Loucy (cell line): ENCODE measurements at regions not wholly inside any gene's neighbourhood (a gene's known extent, or its start where the extent isn't known, plus 50 kb on each side); places are given as distances from the start of the nearest gene placed in this dataset.

Source experiments
- H2AFZ ChIP-seq: fragments of 200-600 bp; sonication (generic); 2 replicates; pipeline ENCODE4 v1.6.0; 2016; ENCODE audit warnings: antibody characterized with exemption, mild to moderate bottlenecking, low read length, moderate library complexity
- H3F3A ChIP-seq: fragments of 200-600 bp; 2 replicates; pipeline ENCODE4 v1.6.0; 2016; ENCODE audit warnings: antibody characterized with exemption, low read depth, mild to moderate bottlenecking
- H3K27me3 ChIP-seq: fragments of 200-600 bp; sonication (generic); 2 replicates; pipeline ENCODE4 v1.6.1; 2014; ENCODE audit warnings: low read length, mild to moderate bottlenecking; ENCODE audit not compliant: insufficient read depth, poor library complexity, severe bottlenecking
- H3K36me3 ChIP-seq: fragments of 200-600 bp; sonication (generic); 2 replicates; pipeline ENCODE4 v1.6.1; 2016; ENCODE audit warnings: low read length; ENCODE audit not compliant: insufficient read depth
- H3K4me1 ChIP-seq: fragments of 200-600 bp; sonication (generic); 2 replicates; pipeline ENCODE4 v1.5.1; 2014; ENCODE audit warnings: low read length, mild to moderate bottlenecking; ENCODE audit not compliant: insufficient read depth, poor library complexity, severe bottlenecking
- H3K4me2 ChIP-seq: fragments of 200-600 bp; sonication (generic); 2 replicates; pipeline ENCODE4 v1.6.0; 2014; ENCODE audit warnings: antibody characterized with exemption, low read length, low read depth, mild to moderate bottlenecking; ENCODE audit not compliant: poor library complexity, severe bottlenecking
- H3K4me3 ChIP-seq: fragments of 200-600 bp; sonication (generic); 2 replicates; pipeline ENCODE4 v1.5.1; 2014; ENCODE audit warnings: low read length, mild to moderate bottlenecking, mixed read lengths; ENCODE audit not compliant: poor library complexity, severe bottlenecking
- H3K79me2 ChIP-seq: fragments of 200-600 bp; sonication (generic); 2 replicates; pipeline ENCODE4 v1.6.1; 2014; ENCODE audit warnings: low read length; ENCODE audit not compliant: insufficient read depth
- H3K9ac ChIP-seq: fragments of 200-600 bp; sonication (generic); 2 replicates; pipeline ENCODE4 v1.6.0; 2014; ENCODE audit warnings: mild to moderate bottlenecking, low read depth, low read length, moderate library complexity; ENCODE audit not compliant: poor library complexity, severe bottlenecking
- H3K9me2 ChIP-seq: fragments of 200-600 bp; sonication (generic); replicated peaks from 2 replicates; pipeline ENCODE4 v1.6.1; 2016; ENCODE audit warnings: low read depth, low read length, mixed read lengths
- H3K9me3 ChIP-seq: fragments of 200-600 bp; sonication (generic); 2 replicates; pipeline ENCODE4 v1.6.1; 2014; ENCODE audit warnings: mild to moderate bottlenecking, antibody characterized with exemption, low read length, low read depth; ENCODE audit not compliant: insufficient read depth
- H4K20me1 ChIP-seq: fragments of 200-600 bp; sonication (generic); 2 replicates; pipeline ENCODE4 v1.6.0; 2014; ENCODE audit warnings: antibody characterized with exemption, low read length, mild to moderate bottlenecking; ENCODE audit not compliant: insufficient read depth, poor library complexity, severe bottlenecking
- CTCF ChIP-seq: fragments of 200-600 bp; sonication (generic); conservative IDR thresholded peaks from 2 replicates; pipeline ENCODE4 v1.5.1; 2014; ENCODE audit warnings: mild to moderate bottlenecking, antibody characterized with exemption, low read length
- EZH2phosphoT487 ChIP-seq: fragments of 200-600 bp; IDR thresholded peaks from 2 replicates; pipeline ENCODE4 v1.6.1; 2018; ENCODE audit warnings: antibody characterized with exemption, mild to moderate bottlenecking, moderate library complexity, borderline replicate concordance

GRCh38 chr1:229846351-229846750, 220.3 kb downstream of the URB2 start:
- H3K4me2 ChIP-seq, result no peak overlapping the region
- no peaks in the 10 kb centered on the region for H3K9me3 ChIP-seq
- H3K27me3 ChIP-seq, result no peaks in the 10 kb centered on the region
- no peaks in the 10 kb centered on the region for H3F3A ChIP-seq
- no peaks in the 10 kb centered on the region for H3K36me3 ChIP-seq
- TF ChIP-seq EZH2phosphoT487 (no peak), CTCF (no peak)
- no peaks in the 10 kb centered on the region for H3K4me1 ChIP-seq
- no peak overlapping the region for H2AFZ ChIP-seq
- H3K9ac ChIP-seq, result no peak overlapping the region
- no peak overlapping the region for H3K4me3 ChIP-seq
- no peaks in the 10 kb centered on the region for H3K79me2 ChIP-seq
- no peaks in the 10 kb centered on the region for H4K20me1 ChIP-seq
- H3K9me2 ChIP-seq, result no peaks in the 10 kb centered on the region

GRCh38 chr1:229848752-229849677, 218.0 kb upstream of the GALNT2 start:
- H4K20me1 ChIP-seq, result no peaks in the 10 kb centered on the region
- H3K4me3 ChIP-seq, result no peak overlapping the region
- no peaks in the 10 kb centered on the region for H3K9me2 ChIP-seq
- no peaks in the 10 kb centered on the region for H3F3A ChIP-seq
- no peak overlapping the region for H3K4me2 ChIP-seq
- H3K9ac ChIP-seq, result no peak overlapping the region
- no peaks in the 10 kb centered on the region for H3K4me1 ChIP-seq
- TF ChIP-seq EZH2phosphoT487, result no peak
- peak; percentile 76 for TF ChIP-seq CTCF
- H3K36me3 ChIP-seq, result no peaks in the 10 kb centered on the region
- H2AFZ ChIP-seq, result no peak overlapping the region
- no peaks in the 10 kb centered on the region for H3K79me2 ChIP-seq
- no peaks in the 10 kb centered on the region for H3K27me3 ChIP-seq
- no peaks in the 10 kb centered on the region for H3K9me3 ChIP-seq

- no peaks in the 10 kb centered on the region for H3K9me3 ChIP-seq
- no peak overlapping the region for H3K4me3 ChIP-seq
- TF ChIP-seq EZH2phosphoT487 (no peak), CTCF (no peak)
- H4K20me1 ChIP-seq, result no peaks in the 10 kb centered on the region
- no peaks in the 10 kb centered on the region for H3K79me2 ChIP-seq
- H3K27me3 ChIP-seq, result no peaks in the 10 kb centered on the region
- no peaks in the 10 kb centered on the region for H3K4me1 ChIP-seq
- H3K4me2 ChIP-seq, result no peak overlapping the region
- H3F3A ChIP-seq, result no peaks in the 10 kb centered on the region
- no peak overlapping the region for H2AFZ ChIP-seq
- H3K9ac ChIP-seq, result no peak overlapping the region
- H3K36me3 ChIP-seq, result no peaks in the 10 kb centered on the region
- no peaks in the 10 kb centered on the region for H3K9me2 ChIP-seq
Observed at GRCh38 chr1:229851511-229851910, 215.5 kb upstream of the GALNT2 start.
